IMR-90 (cell line): ENCODE measurements at regions not wholly inside any gene's neighbourhood (a gene's known extent, or its start where the extent isn't known, plus 50 kb on each side); places are given as distances from the start of the nearest gene placed in this dataset.

Experiments used
- ATAC-seq: fragments of 200-7000 bp; cut with Tn5 transposase; 2 replicates; pipeline ENCODE4 v1.9.1; 2020; ENCODE audit warnings: low read depth, mild to moderate bottlenecking, moderate library complexity
- BruUV-seq: library from RNA; stranded (reverse); fragments of 400-500 nt; replicated peaks from 2 replicates; lab custom pipeline; 2021; lab: Mats Ljungman, UMichigan
- CTCF ChIA-PET: fragments of 300-600 bp; formaldehyde crosslinking; extraction: SDS; loops from one replicate; lab custom pipeline; 2021; ENCODE audit warnings: antibody characterized with exemption; lab: Yijun Ruan, JAX
- POLR2A ChIA-PET: fragments of 300-600 bp; sonication (Branson Sonifier 250); formaldehyde crosslinking; loops from one replicate; lab custom pipeline; 2022; ENCODE audit warnings: antibody characterized with exemption; ENCODE audit not compliant: unreplicated experiment; lab: Charles Lee
- DNase-seq: peaks from one replicate; pipeline ENCODE4 v3.0.0; 2013
- H2AFZ ChIP-seq: replicated peaks from 2 replicates; pipeline ENCODE3; 2013; ENCODE audit warnings: low read length, mild to moderate bottlenecking; ENCODE audit not compliant: poor library complexity
- H2AK5ac ChIP-seq: 2 replicates; pipeline ENCODE4 v1.6.1; 2013; ENCODE audit warnings: low read depth, low read length, inconsistent platforms
- H2AK9ac ChIP-seq: replicated peaks from 2 replicates; pipeline ENCODE3; 2013; ENCODE audit warnings: mild to moderate bottlenecking, low read depth, low read length, moderate library complexity; ENCODE audit not compliant: poor library complexity
- H2BK120ac ChIP-seq: 2 replicates; pipeline ENCODE4 v1.6.1; 2013; ENCODE audit warnings: low read depth, low read length, inconsistent platforms
- H2BK15ac ChIP-seq: 3 replicates; pipeline ENCODE4 v1.6.1; 2013; ENCODE audit warnings: low read depth, low read length, inconsistent platforms
- H2BK20ac ChIP-seq: 2 replicates; pipeline ENCODE4 v1.6.1; 2013; ENCODE audit warnings: low read depth, mild to moderate bottlenecking, inconsistent platforms, low read length, moderate library complexity
- H2BK5ac ChIP-seq: 2 replicates; pipeline ENCODE4 v1.6.1; 2013; ENCODE audit warnings: mild to moderate bottlenecking, low read depth, low read length, inconsistent platforms; ENCODE audit not compliant: poor library complexity, severe bottlenecking
- H3K14ac ChIP-seq: replicated peaks from 2 replicates; pipeline ENCODE4 v1.6.1; 2013; ENCODE audit warnings: low read depth, low read length, inconsistent platforms
- H3K18ac ChIP-seq: 2 replicates; pipeline ENCODE4 v1.6.1; 2013; ENCODE audit warnings: low read depth, low read length, control low read depth
- H3K23ac ChIP-seq: 2 replicates; pipeline ENCODE4 v1.6.1; 2013; ENCODE audit warnings: low read depth, low read length, inconsistent platforms
- H3K27ac ChIP-seq: 2 replicates; pipeline ENCODE4 v1.5.1; 2013; ENCODE audit warnings: mild to moderate bottlenecking, control low read depth, low read length; ENCODE audit not compliant: insufficient read depth
- H3K27me3 ChIP-seq: 2 replicates; pipeline ENCODE4 v1.6.1; 2013; ENCODE audit warnings: low read length; ENCODE audit not compliant: control insufficient read depth, insufficient read depth
- H3K36me3 ChIP-seq: 2 replicates; pipeline ENCODE4 v1.6.1; 2013; ENCODE audit warnings: low read length, mixed read lengths; ENCODE audit not compliant: control insufficient read depth, insufficient read depth
- H3K4ac ChIP-seq: 2 replicates; pipeline ENCODE4 v1.6.1; 2013; ENCODE audit warnings: low read depth, low read length, inconsistent platforms
- H3K4me1 ChIP-seq: 2 replicates; pipeline ENCODE4 v1.6.1; 2013; ENCODE audit warnings: low read length, mixed read lengths; ENCODE audit not compliant: control insufficient read depth, insufficient read depth
- H3K4me2 ChIP-seq: 2 replicates; pipeline ENCODE4 v1.6.1; 2013; ENCODE audit warnings: low read depth, mild to moderate bottlenecking, control low read depth, low read length, moderate library complexity
- H3K4me3 ChIP-seq: 2 replicates; pipeline ENCODE4 v1.5.1; 2013; ENCODE audit warnings: low read depth, mild to moderate bottlenecking, control low read depth, low read length, moderate library complexity; ENCODE audit not compliant: insufficient read depth
- H3K56ac ChIP-seq: 2 replicates; pipeline ENCODE4 v1.6.1; 2013; ENCODE audit warnings: low read length, inconsistent platforms; ENCODE audit not compliant: insufficient read depth; ENCODE audit errors: extremely low read depth
- H3K79me1 ChIP-seq, 2 experiments: 2 replicates each; pipeline ENCODE4 v1.6.1; 2013; ENCODE audit warnings: low read length in 2 of 2, inconsistent platforms in 1 of 2, low read depth in 1 of 2
- H3K9ac ChIP-seq: 2 replicates; pipeline ENCODE4 v1.6.1; 2013; ENCODE audit warnings: low read depth, low read length, control low read depth
- H3K9me1 ChIP-seq: 2 replicates; pipeline ENCODE4 v1.6.1; 2013; ENCODE audit warnings: low read length, inconsistent platforms; ENCODE audit not compliant: insufficient read depth
- H3K9me3 ChIP-seq: 2 replicates; pipeline ENCODE4 v1.6.1; 2013; ENCODE audit warnings: low read length; ENCODE audit not compliant: control insufficient read depth, insufficient read depth
- H4K20me1 ChIP-seq: 2 replicates; pipeline ENCODE4 v1.6.1; 2013; ENCODE audit warnings: low read length, inconsistent platforms; ENCODE audit not compliant: insufficient read depth
- H4K5ac ChIP-seq: 2 replicates; pipeline ENCODE4 v1.6.1; 2013; ENCODE audit warnings: mild to moderate bottlenecking, low read depth, low read length, control low read depth
- H4K8ac ChIP-seq, 2 experiments: 2 replicates each; pipeline ENCODE4 v1.6.1; 2013; ENCODE audit warnings: low read depth in 2 of 2, low read length in 2 of 2, control low read depth in 1 of 2, inconsistent platforms in 1 of 2
- H4K91ac ChIP-seq: 2 replicates; pipeline ENCODE4 v1.6.1; 2013; ENCODE audit warnings: low read depth, low read length, inconsistent platforms; ENCODE audit not compliant: insufficient read depth
- CEBPB ChIP-seq: IDR thresholded peaks from 2 replicates; pipeline ENCODE4 v1.6.1; 2012; ENCODE audit warnings: low read depth, low read length, improper control_type of control experiment
- CHD1 ChIP-seq: IDR thresholded peaks from 2 replicates; pipeline ENCODE4 v1.6.1; 2012; ENCODE audit warnings: low read depth, low read length, improper control_type of control experiment
- ELK1 ChIP-seq: fragments of 150-350 bp; IDR thresholded peaks from 2 replicates; pipeline ENCODE4 v1.6.1; 2016; ENCODE audit warnings: low read depth, mild to moderate bottlenecking, low read length, moderate library complexity, borderline replicate concordance
- MAFK ChIP-seq: IDR thresholded peaks from 2 replicates; pipeline ENCODE4 v1.6.1; 2012; ENCODE audit warnings: low read depth, low read length, improper control_type of control experiment
- NFE2L2 ChIP-seq: fragments of 150-350 bp; IDR thresholded peaks from 2 replicates; pipeline ENCODE4 v1.6.1; 2016; ENCODE audit warnings: low read depth, mild to moderate bottlenecking, low read length
- POLR2A ChIP-seq: IDR thresholded peaks from 2 replicates; pipeline ENCODE4 v1.6.1; 2012; ENCODE audit warnings: mild to moderate bottlenecking, low read depth, low read length
- RCOR1 ChIP-seq: IDR thresholded peaks from 2 replicates; pipeline ENCODE4 v1.6.1; 2012; ENCODE audit warnings: mild to moderate bottlenecking, low read length, improper control_type of control experiment; ENCODE audit not compliant: insufficient replicate concordance
- USF2 ChIP-seq: fragments of 150-350 bp; IDR thresholded peaks from 2 replicates; pipeline ENCODE4 v1.6.1; 2017; ENCODE audit warnings: mild to moderate bottlenecking, antibody characterized with exemption, low read length, low read depth
- WGBS, 2 experiments: methylation state at CpG; one replicate each; pipeline versions ENCODE4 v1.1.5 to v1.1.7; 2013; ENCODE audit warnings: missing lambda C conversion rate in 2 of 2; ENCODE audit not compliant: insufficient read length in 1 of 2; ENCODE audit errors: extremely low coverage in 2 of 2; 5-methylcytosine and 5-hydroxymethylcytosine counted together
- dilution Hi-C: fragments of 300-500 bp; cut with HindIII; formaldehyde crosslinking; loops from one replicate; pipeline ENCODE4 v1.14.3; 2018; ENCODE audit warnings: low sequenced_read_pairs; ENCODE audit not compliant: unreplicated experiment
- in situ Hi-C: fragments of 300-500 bp; cut with MboI; formaldehyde crosslinking; loops from 3 replicates; pipeline ENCODE4 v1.14.3; 2019; ENCODE audit warnings: low sequenced_read_pairs, inconsistent platforms, mixed read lengths
- intact Hi-C: fragments of 100-400 bp; cut with micrococcal nuclease; formaldehyde crosslinking; loops from 2 replicates; pipeline ENCODE4 v1.10.0; 2022
- TF ChIP-seq, protein P1 (sequence below): conservative IDR thresholded peaks from 2 replicates; pipeline ENCODE4 v1.5.1; 2012; ENCODE audit warnings: mild to moderate bottlenecking, low read depth, low read length, improper control_type of control experiment

- WGBS, 2 experiments: no CpG with 5 or more reads among the region's 3 CpGs
- Histone ChIP-seq H3K4ac (no peak overlapping the region), H2AFZ (no peak overlapping the region), H3K23ac (no peak overlapping the region), H3K14ac (no peak overlapping the region), H3K36me3 (no peaks in the 10 kb centered on the region), H3K4me2 (no peak overlapping the region), H3K18ac (no peak overlapping the region), H2BK120ac (no peak overlapping the region), H3K27me3 (no peaks in the 10 kb centered on the region), H3K9me3 (peaks cover 9% of the 10 kb centered on the region), H4K5ac (no peak overlapping the region), H3K4me3 (no peak overlapping the region), H2BK15ac (no peak overlapping the region), H3K79me1 (no peaks in the 10 kb centered on the region), H2AK9ac (no peak overlapping the region), H4K8ac (no peak overlapping the region), H3K4me1 (no peaks in the 10 kb centered on the region), H3K9me1 (no peaks in the 10 kb centered on the region), H3K27ac (no peak overlapping the region), H2BK20ac (no peak overlapping the region), H3K9ac (no peak overlapping the region), H4K91ac (no peak overlapping the region), H4K20me1 (no peaks in the 10 kb centered on the region), H2BK5ac (no peak overlapping the region), H2AK5ac (no peak overlapping the region), H3K56ac (no peak overlapping the region)
- POLR2A ChIA-PET: no interaction called here
- intact Hi-C loops (no loop called here), in situ Hi-C loops (no loop called here), dilution Hi-C loops (no loop called here)
- TF ChIP-seq USF2: no peak
- TF ChIP-seq MAFK: no peak
- TF ChIP-seq POLR2A: no peak
- TF ChIP-seq RCOR1: no peak
- TF ChIP-seq, protein P1, sequence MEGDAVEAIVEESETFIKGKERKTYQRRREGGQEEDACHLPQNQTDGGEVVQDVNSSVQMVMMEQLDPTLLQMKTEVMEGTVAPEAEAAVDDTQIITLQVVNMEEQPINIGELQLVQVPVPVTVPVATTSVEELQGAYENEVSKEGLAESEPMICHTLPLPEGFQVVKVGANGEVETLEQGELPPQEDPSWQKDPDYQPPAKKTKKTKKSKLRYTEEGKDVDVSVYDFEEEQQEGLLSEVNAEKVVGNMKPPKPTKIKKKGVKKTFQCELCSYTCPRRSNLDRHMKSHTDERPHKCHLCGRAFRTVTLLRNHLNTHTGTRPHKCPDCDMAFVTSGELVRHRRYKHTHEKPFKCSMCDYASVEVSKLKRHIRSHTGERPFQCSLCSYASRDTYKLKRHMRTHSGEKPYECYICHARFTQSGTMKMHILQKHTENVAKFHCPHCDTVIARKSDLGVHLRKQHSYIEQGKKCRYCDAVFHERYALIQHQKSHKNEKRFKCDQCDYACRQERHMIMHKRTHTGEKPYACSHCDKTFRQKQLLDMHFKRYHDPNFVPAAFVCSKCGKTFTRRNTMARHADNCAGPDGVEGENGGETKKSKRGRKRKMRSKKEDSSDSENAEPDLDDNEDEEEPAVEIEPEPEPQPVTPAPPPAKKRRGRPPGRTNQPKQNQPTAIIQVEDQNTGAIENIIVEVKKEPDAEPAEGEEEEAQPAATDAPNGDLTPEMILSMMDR: no peak
- TF ChIP-seq NFE2L2: no peak
- no peak for TF ChIP-seq CEBPB
- no peak for TF ChIP-seq CHD1
- no peak for TF ChIP-seq ELK1
- no TSS peak for BruUV-seq
- no peak for ATAC-seq
- DNase-seq: no peak
- CTCF ChIA-PET: no interaction called here
Measured at GRCh38 chr18:65363011-65363410, 387.8 kb upstream of the CDH7 start.
